Fibroblast of the aortic adventitia (primary cell): ENCODE measurements at regions not wholly inside any gene's neighbourhood (a gene's known extent, or its start where the extent isn't known, plus 50 kb on each side); places are given as distances from the start of the nearest gene placed in this dataset.
"Not testable (repeated sequence)": the region's sequence is repeated elsewhere in the genome, so short reads cannot be mapped to it uniquely, and the experiment has no call there.

Experiments
- DNase-seq: peaks from one replicate; pipeline ENCODE4 v3.0.0-alpha.2; 2010; ENCODE audit warnings: low read depth
- H3K4me3 ChIP-seq: 2 replicates; pipeline ENCODE4 v1.5.1; 2011; ENCODE audit warnings: low read depth, mild to moderate bottlenecking, control low read depth, low read length, moderate library complexity
- TF ChIP-seq, protein P1 (sequence below): IDR thresholded peaks from 2 replicates; pipeline ENCODE4 v1.5.1; 2011; ENCODE audit warnings: mild to moderate bottlenecking, low read length, control low read depth, inconsistent platforms; ENCODE audit not compliant: insufficient read depth

DNA sequence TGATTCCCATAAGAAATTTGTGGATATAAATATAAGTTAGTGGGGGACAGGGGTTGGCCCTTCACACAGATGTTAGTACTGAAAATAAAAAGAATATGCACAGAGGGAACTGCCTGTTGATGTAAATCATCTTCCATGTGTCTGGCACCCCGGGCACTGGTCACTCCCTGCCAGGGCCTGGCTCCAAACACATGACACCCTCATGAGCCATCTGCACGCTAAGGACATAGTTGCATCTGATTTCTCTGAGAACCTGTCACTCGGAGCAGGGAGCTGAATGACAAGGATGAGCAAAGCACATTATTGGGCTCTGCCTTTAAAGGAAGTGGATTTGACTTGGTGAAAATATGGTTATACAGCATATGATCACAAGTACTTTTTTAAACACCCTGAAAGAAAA, 66.2 kb upstream of the TSC22D2 start:
- DNase-seq: no peak
- TF ChIP-seq, protein P1, sequence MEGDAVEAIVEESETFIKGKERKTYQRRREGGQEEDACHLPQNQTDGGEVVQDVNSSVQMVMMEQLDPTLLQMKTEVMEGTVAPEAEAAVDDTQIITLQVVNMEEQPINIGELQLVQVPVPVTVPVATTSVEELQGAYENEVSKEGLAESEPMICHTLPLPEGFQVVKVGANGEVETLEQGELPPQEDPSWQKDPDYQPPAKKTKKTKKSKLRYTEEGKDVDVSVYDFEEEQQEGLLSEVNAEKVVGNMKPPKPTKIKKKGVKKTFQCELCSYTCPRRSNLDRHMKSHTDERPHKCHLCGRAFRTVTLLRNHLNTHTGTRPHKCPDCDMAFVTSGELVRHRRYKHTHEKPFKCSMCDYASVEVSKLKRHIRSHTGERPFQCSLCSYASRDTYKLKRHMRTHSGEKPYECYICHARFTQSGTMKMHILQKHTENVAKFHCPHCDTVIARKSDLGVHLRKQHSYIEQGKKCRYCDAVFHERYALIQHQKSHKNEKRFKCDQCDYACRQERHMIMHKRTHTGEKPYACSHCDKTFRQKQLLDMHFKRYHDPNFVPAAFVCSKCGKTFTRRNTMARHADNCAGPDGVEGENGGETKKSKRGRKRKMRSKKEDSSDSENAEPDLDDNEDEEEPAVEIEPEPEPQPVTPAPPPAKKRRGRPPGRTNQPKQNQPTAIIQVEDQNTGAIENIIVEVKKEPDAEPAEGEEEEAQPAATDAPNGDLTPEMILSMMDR: no peak
- no peak overlapping the region for H3K4me3 ChIP-seq

DNA sequence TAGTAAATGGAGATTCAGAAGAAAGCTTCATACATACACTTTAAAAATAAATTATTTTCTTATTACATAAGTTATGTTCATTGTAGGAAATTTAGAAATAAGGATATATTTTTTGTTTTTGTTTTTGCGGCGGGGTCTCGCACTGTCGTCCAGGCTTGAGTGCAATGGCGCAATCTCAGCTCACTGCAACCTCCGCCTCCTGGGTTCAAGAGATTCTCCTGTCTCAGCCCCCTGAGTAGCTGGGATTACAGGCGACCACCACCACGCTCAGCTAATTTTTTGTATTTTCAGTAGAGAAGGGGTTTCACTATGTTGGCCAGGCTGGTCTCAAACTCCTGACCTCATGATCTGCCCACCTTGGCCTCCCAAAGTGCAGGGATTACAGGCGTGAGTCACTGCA, 71.7 kb upstream of the TSC22D2 start:
- DNase-seq: not testable (repeated sequence)

DNA sequence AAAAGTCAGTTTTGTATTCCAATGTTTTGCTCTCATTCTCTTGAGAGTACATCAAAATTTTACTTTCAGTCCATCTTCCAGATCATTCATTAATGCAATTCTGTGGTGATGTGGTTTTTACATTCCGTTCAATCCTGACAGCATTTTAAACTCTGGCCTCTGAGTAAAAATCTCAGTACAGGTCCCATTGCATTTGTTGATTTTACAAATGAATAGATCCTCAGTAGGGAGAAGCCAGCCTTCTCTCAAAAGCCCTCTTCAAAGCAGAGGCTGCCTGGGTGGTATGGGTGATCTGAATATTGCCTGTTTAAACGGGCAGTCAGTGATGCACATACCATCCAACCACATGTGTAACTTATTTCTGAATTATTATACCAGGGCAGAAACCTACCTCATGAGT, 72.5 kb upstream of the TSC22D2 start:
- no peak overlapping the region for H3K4me3 ChIP-seq
- TF ChIP-seq, protein P1: no peak
- no peak for DNase-seq

More for the DNA sequence above, 71.7 kb upstream of the TSC22D2 start:
- not testable (repeated sequence) for H3K4me3 ChIP-seq

DNA sequence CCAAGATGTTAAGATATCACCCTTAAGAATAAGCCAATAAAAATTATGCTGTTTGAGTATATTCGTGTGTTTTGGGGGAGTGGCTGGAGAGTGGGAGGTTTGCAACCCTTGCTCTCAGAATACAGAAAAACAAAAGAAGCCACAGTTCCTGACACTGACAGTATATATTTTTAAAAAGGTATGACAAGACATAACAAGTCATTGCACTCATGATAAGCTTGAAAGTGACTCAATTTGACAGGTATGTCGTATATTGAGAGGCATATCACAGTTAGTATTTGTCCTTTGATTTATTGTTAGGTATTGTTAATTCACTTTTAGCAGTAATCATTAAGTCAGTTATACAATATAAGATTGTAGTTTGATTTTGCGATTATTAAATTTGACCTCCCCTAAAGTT, 73.1 kb upstream of the TSC22D2 start:
- no peak for DNase-seq
- H3K4me3 ChIP-seq: no peak overlapping the region
- TF ChIP-seq, protein P1: no peak

DNA sequence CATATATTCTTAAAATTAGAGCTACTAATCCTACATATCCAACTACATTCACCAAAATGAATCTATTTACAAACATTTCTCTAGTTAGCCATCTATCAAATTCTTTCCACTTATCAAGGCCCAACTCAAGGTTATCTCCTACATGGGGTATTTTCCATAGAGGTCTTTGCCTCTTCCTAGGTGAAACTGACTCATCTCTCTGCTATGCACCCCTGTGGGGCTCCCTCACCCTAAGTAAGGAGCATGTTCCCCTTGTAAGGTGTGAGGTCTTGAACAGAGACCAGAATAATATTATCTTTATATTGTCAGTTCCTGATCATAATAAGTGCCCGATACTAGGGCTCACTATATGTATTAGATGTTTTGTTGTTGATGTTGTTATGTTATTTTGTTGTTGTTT, 74.6 kb upstream of the TSC22D2 start:
- TF ChIP-seq, protein P1: no peak
- H3K4me3 ChIP-seq: no peak overlapping the region
- no peak for DNase-seq

DNA sequence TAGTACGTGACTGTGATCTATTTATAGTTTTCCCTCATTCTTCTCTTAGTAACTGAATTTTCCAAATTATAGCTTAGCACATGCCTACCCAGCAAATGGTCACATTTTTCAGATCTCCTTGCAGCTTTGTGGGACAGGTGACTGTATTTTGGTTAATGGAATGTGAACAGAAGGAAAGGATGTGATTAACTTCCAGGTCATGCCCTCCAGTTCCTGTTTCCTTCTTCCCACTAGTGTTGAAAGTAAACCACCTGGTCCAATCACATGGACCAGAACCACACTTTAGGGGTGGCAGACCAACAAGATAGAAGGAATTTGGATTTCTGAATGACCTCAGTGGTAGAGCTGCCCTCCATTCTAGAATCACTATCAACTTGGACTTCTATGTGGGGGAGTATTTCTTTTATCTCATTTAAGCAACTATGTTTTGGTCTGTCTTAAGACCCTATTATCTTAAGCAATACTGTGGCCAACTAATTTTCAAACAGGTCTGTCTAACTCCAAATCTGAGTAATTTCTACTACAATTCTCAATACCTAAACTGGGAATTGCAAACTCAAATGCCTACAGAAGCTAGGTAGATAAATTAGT, 76.0 kb upstream of the TSC22D2 start:
- DNase-seq: no peak
- H3K4me3 ChIP-seq: no peak overlapping the region
- TF ChIP-seq, protein P1: no peak

DNA sequence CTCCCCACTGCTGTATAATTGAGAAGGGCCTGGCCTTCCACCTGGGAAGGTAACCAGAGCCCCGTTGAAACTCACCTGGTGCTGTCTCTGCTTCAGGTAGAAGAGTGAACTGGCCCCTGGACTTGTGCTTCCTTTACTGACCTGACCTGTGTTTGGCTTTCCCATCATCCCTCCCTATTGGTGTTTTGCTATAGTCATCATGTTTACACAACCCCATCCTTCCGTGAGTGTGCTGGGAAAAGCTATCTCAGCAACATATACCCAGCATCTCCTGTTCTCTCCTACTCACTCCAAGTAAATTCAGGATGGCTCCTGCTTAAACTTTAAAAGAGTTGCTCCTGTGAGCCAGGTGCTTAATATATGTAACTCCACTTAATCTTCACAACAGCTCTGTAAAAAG, 77.2 kb upstream of the TSC22D2 start:
- no peak for DNase-seq
- no peak overlapping the region for H3K4me3 ChIP-seq
- TF ChIP-seq, protein P1: no peak

DNA sequence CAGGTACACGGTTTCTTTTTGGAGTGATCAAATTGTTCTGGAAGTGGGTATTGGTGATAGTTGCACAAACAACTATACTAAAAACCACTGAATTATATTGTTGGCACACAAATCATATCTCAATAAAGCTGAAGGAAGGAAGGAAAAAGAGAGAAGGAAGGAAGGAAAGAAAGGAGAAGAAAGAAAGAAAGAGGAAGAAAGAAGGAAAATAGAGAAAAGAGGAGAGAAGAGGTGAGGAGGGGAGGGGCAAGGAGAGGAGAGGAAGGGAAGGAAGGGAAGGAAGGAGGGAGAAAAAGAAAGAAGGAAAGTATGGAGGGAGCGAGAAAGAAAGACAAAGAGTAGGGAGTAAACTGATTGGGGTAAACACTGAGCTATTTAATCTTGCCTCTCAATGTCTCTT, 77.9 kb upstream of the TSC22D2 start:
- TF ChIP-seq, protein P1: no peak
- DNase-seq: no peak

More for the DNA sequence above, 77.9 kb upstream of the TSC22D2 start:
- H3K4me3 ChIP-seq: no peak overlapping the region
